HT-29 (cell line): ENCODE measurements at regions not wholly inside any gene's neighbourhood (a gene's known extent, or its start where the extent isn't known, plus 50 kb on each side); places are given as distances from the start of the nearest gene placed in this dataset.

Experiments
- DNase-seq: peaks from one replicate; pipeline ENCODE4 v3.0.0-alpha.2; 2015; ENCODE audit warnings: low spot score

- no peak for DNase-seq
Measured at GRCh38 chr2:220163486-220163885, 536.1 kb downstream of the SLC4A3 start.

GRCh38 chr2:220165401-220165800, 538.0 kb downstream of the SLC4A3 start:
- DNase-seq, result peak; percentile 81

- no peak for DNase-seq
Measured at GRCh38 chr2:220166616-220167015, 539.2 kb downstream of the SLC4A3 start.

GRCh38 chr2:220167956-220168355, 540.5 kb downstream of the SLC4A3 start:
- no peak for DNase-seq

DNA sequence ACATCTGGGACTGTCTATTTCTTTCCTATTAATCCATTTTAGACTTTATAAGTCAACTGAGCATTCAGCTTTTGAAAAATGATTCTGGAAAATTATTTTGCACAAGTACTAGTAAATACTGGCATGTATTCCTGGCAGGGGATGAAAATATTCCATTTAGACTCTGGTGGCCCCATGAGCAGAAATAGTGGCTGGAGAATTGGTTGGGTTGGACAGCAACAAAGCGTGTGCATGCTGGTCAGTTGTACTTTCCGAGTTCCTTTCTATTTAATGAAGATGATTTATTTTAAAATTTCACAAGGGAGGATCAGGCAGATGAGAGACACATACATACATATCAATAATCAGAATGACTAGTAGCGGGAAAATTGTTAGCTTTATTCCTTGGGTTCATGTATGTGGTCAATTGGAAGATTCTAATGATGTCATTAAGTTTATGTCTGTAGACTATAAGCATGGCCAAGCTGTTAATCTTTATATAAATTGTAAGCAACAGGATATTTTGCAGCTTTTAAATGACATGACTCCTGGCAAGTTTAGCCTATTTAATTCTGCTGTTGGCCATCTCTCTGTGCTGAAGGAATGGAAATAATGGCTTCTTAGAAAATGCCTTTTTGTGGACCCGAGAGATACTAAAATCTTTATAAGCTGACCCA, 541.6 kb downstream of the SLC4A3 start:
- DNase-seq, result no peak

DNA sequence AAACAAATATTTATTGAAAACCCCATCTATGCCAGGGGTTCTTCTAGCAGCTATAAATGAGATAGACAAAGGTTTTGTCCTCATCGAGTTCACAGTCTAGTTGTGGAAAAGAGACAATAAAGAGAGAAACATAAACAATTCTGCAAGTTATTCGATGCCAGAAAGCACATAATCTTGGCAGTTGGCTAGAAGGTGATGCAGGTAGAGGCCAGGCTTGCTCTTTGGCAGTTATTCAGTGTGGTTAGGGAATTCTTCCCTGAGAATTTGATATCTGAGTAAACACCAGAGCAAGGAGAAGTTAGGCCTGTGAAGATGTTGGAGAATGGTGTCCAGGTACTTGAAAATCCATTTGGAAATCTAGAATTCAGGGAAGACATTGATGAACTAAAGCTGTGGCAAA, 547.4 kb downstream of the SLC4A3 start:
- DNase-seq, result no peak

GRCh38 chr2:220175967-220176366, 548.5 kb downstream of the SLC4A3 start:
- no peak for DNase-seq

- peak; percentile 42 for DNase-seq
Measured at GRCh38 chr2:220178991-220179695, 551.7 kb downstream of the SLC4A3 start.

- DNase-seq, result no peak
Measured at GRCh38 chr2:220181165-220181564, 553.7 kb downstream of the SLC4A3 start.

GRCh38 chr2:220182790-220183189, 555.4 kb downstream of the SLC4A3 start:
- DNase-seq, result no peak

DNA sequence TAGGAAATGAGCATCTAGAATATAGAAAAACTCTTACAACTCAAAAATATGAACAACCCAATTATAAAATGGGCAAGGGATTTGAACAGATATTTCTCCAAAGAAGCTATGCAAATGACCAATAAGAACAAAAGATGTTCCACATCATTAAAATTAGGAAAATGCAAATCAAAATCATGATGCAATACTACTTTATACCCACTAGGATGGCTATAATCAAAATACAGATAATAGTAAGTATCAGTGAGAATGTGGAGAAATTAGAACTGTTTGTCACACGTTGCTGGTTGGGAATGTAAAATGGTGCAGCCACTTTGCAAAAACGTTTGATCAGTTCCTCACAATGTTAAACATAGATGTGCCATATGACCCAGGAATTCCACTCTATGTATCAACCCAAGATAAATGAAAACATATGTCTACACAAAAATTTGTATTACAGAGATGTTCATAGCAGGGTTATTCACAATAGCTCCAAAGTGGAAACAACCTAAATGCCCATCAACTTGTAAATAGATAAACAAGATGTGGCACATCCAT, 558.4 kb downstream of the SLC4A3 start:
- no peak for DNase-seq

DNA sequence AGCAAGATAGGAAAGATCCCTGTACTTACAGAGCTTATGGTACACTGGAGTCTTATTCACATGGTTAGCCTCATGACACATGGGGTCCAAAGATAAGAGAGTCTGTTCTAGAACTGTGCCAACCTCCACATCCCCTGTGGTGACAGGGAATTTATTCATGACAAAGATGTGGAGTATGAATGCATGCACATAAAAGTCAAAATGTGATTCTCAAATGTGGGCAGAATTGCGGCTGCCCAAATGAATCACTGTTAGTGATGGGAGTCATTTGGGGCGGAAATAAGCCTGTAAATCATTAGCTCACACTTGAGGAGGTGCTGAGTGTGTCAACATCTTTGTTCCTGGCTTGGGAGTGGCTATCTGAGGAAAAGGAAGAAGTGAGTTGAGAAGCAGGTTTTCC, 560.6 kb downstream of the SLC4A3 start:
- peak; percentile 89 for DNase-seq

GRCh38 chr2:220191031-220191430, 563.6 kb downstream of the SLC4A3 start:
- DNase-seq, result no peak

GRCh38 chr2:220191737-220192136, 564.3 kb downstream of the SLC4A3 start:
- DNase-seq, result no peak

DNA sequence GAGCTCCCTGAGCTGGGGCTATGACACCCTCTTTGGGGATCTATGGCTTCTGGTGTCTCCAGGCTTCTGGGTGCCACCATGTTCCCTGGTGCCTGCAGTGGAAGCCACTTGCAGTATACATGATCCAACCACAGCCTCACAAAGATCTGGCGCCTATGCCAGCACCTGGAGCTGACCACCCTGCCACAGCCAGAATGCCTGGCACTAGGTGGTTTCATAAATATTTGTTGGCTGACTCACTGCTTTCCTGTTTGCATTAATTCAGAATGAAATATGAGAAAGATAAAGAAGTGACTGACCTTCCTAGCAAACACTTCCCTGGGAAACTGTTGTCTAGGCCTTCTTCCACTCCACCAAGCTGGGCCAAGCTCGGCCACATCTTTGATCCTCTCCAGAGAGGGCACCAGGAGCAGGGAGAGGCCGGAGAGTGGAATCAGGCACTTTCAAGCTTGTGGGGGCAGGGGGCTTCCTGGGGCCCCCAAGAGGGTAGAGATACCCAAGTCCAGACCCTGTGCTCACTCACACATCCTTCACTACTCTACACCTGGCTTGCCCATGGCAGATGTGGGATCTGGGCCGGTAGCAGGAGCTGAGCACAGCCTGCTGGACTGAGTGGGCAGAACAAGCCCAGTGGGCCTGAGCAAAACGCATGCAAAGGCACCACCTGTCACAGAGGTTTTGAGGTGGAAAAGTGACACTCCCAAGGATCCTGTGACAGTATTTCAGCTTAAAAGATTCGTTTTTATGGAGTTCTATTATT, 565.7 kb downstream of the SLC4A3 start:
- DNase-seq, result peak; percentile 66

- no peak for DNase-seq
Measured at GRCh38 chr2:220194630-220195584, 567.5 kb downstream of the SLC4A3 start.

GRCh38 chr2:220198896-220199295, 571.5 kb downstream of the SLC4A3 start:
- peak; percentile 20 for DNase-seq

- no peak for DNase-seq
Measured at GRCh38 chr2:220202066-220202465, 574.6 kb downstream of the SLC4A3 start.

GRCh38 chr2:220209093-220209492, 581.7 kb downstream of the SLC4A3 start:
- no peak for DNase-seq

GRCh38 chr2:220209751-220210150, 582.3 kb downstream of the SLC4A3 start:
- DNase-seq, result no peak
